Left cardiac atrium (tissue), 4 donors: ENCODE measurements at regions not wholly inside any gene's neighbourhood (a gene's known extent, or its start where the extent isn't known, plus 50 kb on each side); places are given as distances from the start of the nearest gene placed in this dataset.
"Not testable (repeated sequence)": the region's sequence is repeated elsewhere in the genome, so short reads cannot be mapped to it uniquely, and the experiment has no call there.

Experiments used
- ATAC-seq, 2 donors: fragments of 200-7000 bp; cut with Tn5 transposase; one replicate each; pipeline ENCODE4 v1.9.1; 2020; ENCODE audit warnings: mild to moderate bottlenecking in 2 of 2, moderate library complexity in 2 of 2
- DNase-seq: peaks from one replicate; pipeline ENCODE4 v3.0.0-alpha.2; 2020
- intact Hi-C, 2 donors: fragments of 100-400 bp; cut with DNase I; formaldehyde crosslinking; loops; one replicate each; pipeline versions ENCODE4 v1.14.1 to v1.15.1; 2022 to 2023
- donor health status: DM: no; HTN: yes; CAD: no.
- donor health status: DM: no; HTN: yes; CAD: no; lungs with severe emphysema.
- donor health status: DM: yes; HTN: yes; CAD: no.
- donor health status: Dilated cardiomyopathy.

- DNase-seq, intact Hi-C loops, ATAC-seq: not testable (repeated sequence)
Measured at GRCh38 chr2:131832209-131832780, 304.6 kb downstream of the CCDC74A start.

GRCh38 chr2:131832917-131833316 lies 305.2 kb downstream of the CCDC74A start:
- ATAC-seq, DNase-seq, intact Hi-C loops: not testable (repeated sequence)

- ATAC-seq, intact Hi-C loops, DNase-seq: not testable (repeated sequence)
Measured at GRCh38 chr2:131833367-131834202, 305.9 kb downstream of the CCDC74A start.

- ATAC-seq, intact Hi-C loops, DNase-seq: not testable (repeated sequence)
Measured at GRCh38 chr2:131834203-131835020, 306.7 kb downstream of the CCDC74A start.

- DNase-seq, ATAC-seq, intact Hi-C loops: not testable (repeated sequence)
Measured at GRCh38 chr2:131835022-131835421, 307.3 kb downstream of the CCDC74A start.

- no peak for DNase-seq
- ATAC-seq, result no peak
- intact Hi-C loops, result no loop called here
Measured at GRCh38 chr2:131835621-131836091, 308.0 kb downstream of the CCDC74A start.

- intact Hi-C loops, DNase-seq, ATAC-seq: not testable (repeated sequence)
Measured at GRCh38 chr2:131836116-131836515, 308.4 kb downstream of the CCDC74A start.

- intact Hi-C loops, result not testable (repeated sequence)
Measured at GRCh38 chr2:131844044-131844443, 316.4 kb downstream of the CCDC74A start.

GRCh38 chr2:131856202-131856601 lies 305.6 kb downstream of the ANKRD30BL start:
- DNase-seq, ATAC-seq, intact Hi-C loops: not testable (repeated sequence)

More at GRCh38 chr2:131844044-131844443, 316.4 kb downstream of the CCDC74A start:
- DNase-seq, ATAC-seq: not testable (repeated sequence)

- ATAC-seq, DNase-seq, intact Hi-C loops: not testable (repeated sequence)
Measured at GRCh38 chr2:131858197-131858596, 303.6 kb downstream of the ANKRD30BL start.
